ENCODE measurements at regions not wholly inside any gene's neighbourhood (a gene's known extent, or its start where the extent isn't known, plus 50 kb on each side); places are given as distances from the start of the nearest gene placed in this dataset.
"Not testable (repeated sequence)": the region's sequence is repeated elsewhere in the genome, so short reads cannot be mapped to it uniquely, and the experiment has no call there.

- CTCF ChIA-PET, result interaction anchor here (1.0 to 2.9 kb wide), 4 partner anchors 9 to 172 kb away, joined by 3 to 20 read pairs (median 4); no protein-coding TSS in a partner anchor
- ATAC-seq; H4K20me1 ChIP-seq (ENCODE audit: control insufficient read depth, insufficient read depth); H3K9ac ChIP-seq (ENCODE audit: control insufficient read depth, insufficient read depth, low read length); H3K27me3 ChIP-seq (replicated peaks in 1 of 2; ENCODE audit: control insufficient read depth in 2 of 2, insufficient read depth in 2 of 2, low read length in 1 of 2); H3K9me3 ChIP-seq (replicated peaks; ENCODE audit: control insufficient read depth, insufficient read depth, low read length); H2AFZ ChIP-seq (ENCODE audit: control insufficient read depth, low read depth, low read length); H3K27ac ChIP-seq (ENCODE audit: control insufficient read depth, insufficient read depth); RAD21 ChIA-PET (ENCODE audit: unreplicated experiment); H3K4me2 ChIP-seq (ENCODE audit: control insufficient read depth, insufficient read depth); H3K4me3 ChIP-seq; DNase-seq (ENCODE audit: low read depth, low spot score); FAIRE-seq; BruUV-seq (replicated peaks); H3K4me1 ChIP-seq (ENCODE audit: control insufficient read depth, insufficient read depth, low read length); H3K79me2 ChIP-seq (ENCODE audit: control insufficient read depth, insufficient read depth, low read length); H3K36me3 ChIP-seq (ENCODE audit: control insufficient read depth in 2 of 2, insufficient read depth in 2 of 2, low read length in 1 of 2): not testable (repeated sequence)
- SMC1A ChIA-PET (ENCODE audit: uncharacterized antibody, unreplicated experiment), result interaction anchor here (1.2 to 1.5 kb wide), 2 partner anchors 11 to 105 kb away, joined by 3 to 4 read pairs; no protein-coding TSS in a partner anchor
- intact Hi-C loops (cut with micrococcal nuclease; ENCODE audit: unreplicated experiment), result loop anchor here (5.0 to 10.0 kb wide), 2 partner anchors 136 to 474 kb away; no protein-coding TSS in a partner anchor
- POLR2A ChIA-PET, result interaction anchor here (0.6 kb wide), 1 partner anchor 18 kb away, joined by 3 read pairs; no protein-coding TSS in a partner anchor
- WGBS (ENCODE audit: insufficient coverage, insufficient replicate concordance, low lambda C conversion rate, missing lambda C conversion rate), result 92% methylated on average over 1 of the region's 1 CpG
- TF ChIP-seq ETV6 (conservative IDR thresholded peaks at IDR 0.05 in 1 of 2, IDR thresholded peaks at IDR 0.05 in 1 of 2; ENCODE audit: borderline replicate concordance in 1 of 2, low read depth in 1 of 2), result peak in 1 of 2 experiments; percentile 38; a peak in 1 of 4 replicates
- in situ Hi-C loops (cut with MboI), result loop anchor here (10.0 kb wide), 1 partner anchor 466 kb away; no protein-coding TSS in a partner anchor
Observed at GRCh38 chr12:40448523-40448922, 223.7 kb downstream of the LRRK2 start.

DNA sequence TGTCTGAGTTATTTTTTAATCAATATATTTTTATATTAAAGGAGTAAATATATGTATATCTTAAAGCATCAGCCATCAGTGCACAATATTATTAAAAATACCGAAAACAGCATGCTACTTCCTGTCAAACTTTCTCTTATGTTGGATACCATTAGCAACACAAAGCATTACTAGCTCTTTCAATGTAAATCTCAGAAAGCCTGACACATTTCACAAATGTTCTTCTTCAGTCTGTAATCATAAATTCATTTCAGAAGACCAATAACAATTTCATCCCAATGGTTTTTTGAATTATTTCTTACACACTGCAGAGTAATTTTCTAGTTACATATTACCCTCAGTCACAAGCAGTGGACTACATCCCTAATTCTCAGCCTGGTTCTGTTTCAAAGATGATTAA lies 226.9 kb downstream of the LRRK2 start:
- Histone ChIP-seq H2AFZ (ENCODE audit: control insufficient read depth, low read depth, low read length) (no peak overlapping the region), H3K4me3 (no peak overlapping the region), H3K9me3 (replicated peaks; ENCODE audit: control insufficient read depth, insufficient read depth, low read length) (no peaks in the 10 kb centered on the region), H3K9ac (ENCODE audit: control insufficient read depth, insufficient read depth, low read length) (no peak overlapping the region), H3K79me2 (ENCODE audit: control insufficient read depth, insufficient read depth, low read length) (no peaks in the 10 kb centered on the region), H4K20me1 (ENCODE audit: control insufficient read depth, insufficient read depth) (no peaks in the 10 kb centered on the region), H3K4me1 (ENCODE audit: control insufficient read depth, insufficient read depth, low read length) (no peaks in the 10 kb centered on the region), H3K27ac (ENCODE audit: control insufficient read depth, insufficient read depth) (no peak overlapping the region), H3K36me3 (ENCODE audit: control insufficient read depth in 2 of 2, insufficient read depth in 2 of 2, low read length in 1 of 2) (no peaks in the 10 kb centered on the region), H3K4me2 (ENCODE audit: control insufficient read depth, insufficient read depth) (no peak overlapping the region), H3K27me3 (replicated peaks in 1 of 2; ENCODE audit: control insufficient read depth in 2 of 2, insufficient read depth in 2 of 2, low read length in 1 of 2) (no peaks in the 10 kb centered on the region)
- ChIA-PET SMC1A (ENCODE audit: uncharacterized antibody, unreplicated experiment) (no interaction called here), POLR2A (no interaction called here), CTCF (interaction anchor here (0.7 kb wide), 1 partner anchor 169 kb away, joined by 3 read pairs; no protein-coding TSS in a partner anchor), RAD21 (ENCODE audit: unreplicated experiment) (interaction anchor here (1.1 kb wide), 1 partner anchor 22 kb away, joined by 3 read pairs; no protein-coding TSS in a partner anchor)
- FAIRE-seq (no peak), DNase-seq (ENCODE audit: low read depth, low spot score) (no peak), ATAC-seq (no peak)
- WGBS (ENCODE audit: insufficient coverage, insufficient replicate concordance, low lambda C conversion rate, missing lambda C conversion rate), result 37% methylated on average over 1 of the region's 1 CpG
- intact Hi-C loops (cut with micrococcal nuclease; ENCODE audit: unreplicated experiment), result no loop called here
- in situ Hi-C loops (cut with MboI), result no loop called here
- BruUV-seq (replicated peaks), result no TSS peak
- TF ChIP-seq ZBTB4 (CRISPR knock-in tag; IDR thresholded peaks at IDR 0.05) (no peak), TARDBP (IDR thresholded peaks at IDR 0.05; ENCODE audit: borderline replicate concordance) (no peak), JUND (IDR thresholded peaks at IDR 0.05; ENCODE audit: low read depth, low read length) (no peak), STAT1 (conservative IDR thresholded peaks at IDR 0.05) (no peak), HCFC1 (IDR thresholded peaks at IDR 0.05; ENCODE audit: low read length) (no peak), KLF5 (IDR thresholded peaks at IDR 0.05; ENCODE audit: partially characterized antibody) (no peak), ZSCAN29 (IDR thresholded peaks at IDR 0.05) (no peak), STAT3 (IDR thresholded peaks at IDR 0.05; ENCODE audit: low read depth, low read length) (no peak), PBX3 (IDR thresholded peaks at IDR 0.05; ENCODE audit: insufficient replicate concordance, low read depth, low read length) (no peak)

Measured in GM12878 (cell line).